ES-I3 (cell line): ENCODE measurements at regions not wholly inside any gene's neighbourhood (a gene's known extent, or its start where the extent isn't known, plus 50 kb on each side); places are given as distances from the start of the nearest gene placed in this dataset.
"Not testable (repeated sequence)": the region's sequence is repeated elsewhere in the genome, so short reads cannot be mapped to it uniquely, and the experiment has no call there.

Experiments used
- H3K36me3 ChIP-seq: 2 replicates; pipeline ENCODE4 v1.6.1; 2013; ENCODE audit warnings: mild to moderate bottlenecking, low read length, control low read depth, moderate library complexity; ENCODE audit not compliant: insufficient read depth
- H3K4me1 ChIP-seq: 2 replicates; pipeline ENCODE4 v1.6.1; 2013; ENCODE audit warnings: mild to moderate bottlenecking, control low read depth, low read length; ENCODE audit not compliant: insufficient read depth
- H3K9ac ChIP-seq: 2 replicates; pipeline ENCODE4 v1.6.1; 2013; ENCODE audit warnings: low read depth, mild to moderate bottlenecking, low read length, moderate library complexity
- H3K9me3 ChIP-seq: 2 replicates; pipeline ENCODE4 v1.6.1; 2013; ENCODE audit warnings: mild to moderate bottlenecking, low read length, moderate library complexity; ENCODE audit not compliant: control insufficient read depth, insufficient read depth

GRCh38 chr7:53466371-53466770, 430.9 kb downstream of the POM121L12 start:
- no peaks in the 10 kb centered on the region for H3K9me3 ChIP-seq
- H3K9ac ChIP-seq = no peak overlapping the region
- H3K4me1 ChIP-seq = no peaks in the 10 kb centered on the region
- H3K36me3 ChIP-seq = no peaks in the 10 kb centered on the region

GRCh38 chr7:53470336-53470970, 435.0 kb downstream of the POM121L12 start:
- no peaks in the 10 kb centered on the region; the same call in 1 of the 2 replicates for H3K4me1 ChIP-seq
- no peaks in the 10 kb centered on the region for H3K9me3 ChIP-seq
- no peaks in the 10 kb centered on the region for H3K36me3 ChIP-seq
- H3K9ac ChIP-seq = no peak overlapping the region

GRCh38 chr7:53473371-53473770, 437.9 kb downstream of the POM121L12 start:
- Histone ChIP-seq H3K9me3 (no peaks in the 10 kb centered on the region), H3K36me3 (no peaks in the 10 kb centered on the region), H3K9ac (no peak overlapping the region), H3K4me1 (no peaks in the 10 kb centered on the region; the same call in 1 of the 2 replicates)

GRCh38 chr7:53475776-53476175, 440.3 kb downstream of the POM121L12 start:
- H3K4me1 ChIP-seq = no peaks in the 10 kb centered on the region; the same call in 1 of the 2 replicates
- H3K9ac ChIP-seq = no peak overlapping the region
- no peaks in the 10 kb centered on the region for H3K9me3 ChIP-seq
- H3K36me3 ChIP-seq = no peaks in the 10 kb centered on the region

- Histone ChIP-seq H3K36me3 (no peaks in the 10 kb centered on the region), H3K9me3 (no peaks in the 10 kb centered on the region), H3K9ac (no peak overlapping the region), H3K4me1 (no peaks in the 10 kb centered on the region; the same call in 1 of the 2 replicates)
These were observed 441.1 kb downstream of the POM121L12 start for GRCh38 chr7:53476566-53476965.

- Histone ChIP-seq H3K36me3 (no peaks in the 10 kb centered on the region), H3K9me3 (no peaks in the 10 kb centered on the region), H3K4me1 (no peaks in the 10 kb centered on the region), H3K9ac (no peak overlapping the region)
These were observed 449.9 kb downstream of the POM121L12 start for GRCh38 chr7:53485354-53485753.

GRCh38 chr7:53491051-53491450, 455.6 kb downstream of the POM121L12 start:
- H3K4me1 ChIP-seq = no peaks in the 10 kb centered on the region
- H3K9me3 ChIP-seq = no peaks in the 10 kb centered on the region
- no peaks in the 10 kb centered on the region for H3K36me3 ChIP-seq
- no peak overlapping the region for H3K9ac ChIP-seq

GRCh38 chr7:53495181-53495580, 459.7 kb downstream of the POM121L12 start:
- H3K9me3 ChIP-seq, H3K4me1 ChIP-seq, H3K36me3 ChIP-seq, H3K9ac ChIP-seq: not testable (repeated sequence)

- Histone ChIP-seq H3K4me1 (no peaks in the 10 kb centered on the region), H3K36me3 (no peaks in the 10 kb centered on the region), H3K9me3 (no peaks in the 10 kb centered on the region), H3K9ac (no peak overlapping the region)
These were observed 464.6 kb downstream of the POM121L12 start for GRCh38 chr7:53500076-53500475.

- no peaks in the 10 kb centered on the region for H3K36me3 ChIP-seq
- no peak overlapping the region for H3K9ac ChIP-seq
- H3K9me3 ChIP-seq = no peaks in the 10 kb centered on the region
- H3K4me1 ChIP-seq = no peaks in the 10 kb centered on the region
These were observed 469.5 kb downstream of the POM121L12 start for GRCh38 chr7:53504914-53505313.

- H3K36me3 ChIP-seq = no peaks in the 10 kb centered on the region
- no peaks in the 10 kb centered on the region for H3K4me1 ChIP-seq
- no peaks in the 10 kb centered on the region for H3K9me3 ChIP-seq
- H3K9ac ChIP-seq = no peak overlapping the region
These were observed 482.9 kb downstream of the POM121L12 start for GRCh38 chr7:53518319-53518718.

GRCh38 chr7:53520841-53521240, 485.4 kb downstream of the POM121L12 start:
- H3K9ac ChIP-seq = no peak overlapping the region
- no peaks in the 10 kb centered on the region for H3K4me1 ChIP-seq
- no peaks in the 10 kb centered on the region for H3K9me3 ChIP-seq
- no peaks in the 10 kb centered on the region for H3K36me3 ChIP-seq

- Histone ChIP-seq H3K9me3 (no peaks in the 10 kb centered on the region), H3K9ac (no peak overlapping the region), H3K36me3 (no peaks in the 10 kb centered on the region), H3K4me1 (no peaks in the 10 kb centered on the region)
These were observed 486.3 kb downstream of the POM121L12 start for GRCh38 chr7:53521638-53522184.

- H3K9me3 ChIP-seq = no peaks in the 10 kb centered on the region
- H3K9ac ChIP-seq = no peak overlapping the region
- H3K36me3 ChIP-seq = no peaks in the 10 kb centered on the region
- H3K4me1 ChIP-seq = no peaks in the 10 kb centered on the region
These were observed 504.1 kb downstream of the POM121L12 start for GRCh38 chr7:53539558-53539957.

GRCh38 chr7:53541475-53541874, 506.0 kb downstream of the POM121L12 start:
- H3K9ac ChIP-seq = no peak overlapping the region
- H3K4me1 ChIP-seq = no peaks in the 10 kb centered on the region
- no peaks in the 10 kb centered on the region for H3K9me3 ChIP-seq
- no peaks in the 10 kb centered on the region for H3K36me3 ChIP-seq
